Heart right ventricle (tissue), 16 donors: ENCODE measurements at regions not wholly inside any gene's neighbourhood (a gene's known extent, or its start where the extent isn't known, plus 50 kb on each side); places are given as distances from the start of the nearest gene placed in this dataset.

Experiments
- ATAC-seq, 8 donors: fragments of 200-7000 bp; cut with Tn5 transposase; one replicate each; pipeline ENCODE4 v1.9.1; 2020; ENCODE audit warnings: mild to moderate bottlenecking in 8 of 8, moderate library complexity in 8 of 8, moderate number of reproducible peaks in 1 of 8
- DNase-seq, 2 donors: peaks; one replicate each; pipeline ENCODE4 v3.0.0-alpha.2; 2020
- H3K27ac ChIP-seq, 10 donors: fragments of 200-600 bp; sonication (generic) in 2 of 10; one replicate each; pipeline versions ENCODE4 v1.5.0 to v1.8.0; 2020 to 2022; ENCODE audit warnings: mild to moderate bottlenecking in 3 of 10
- H3K27me3 ChIP-seq, 7 donors: fragments of 200-600 bp; one replicate each; pipeline ENCODE4 v1.8.0; 2021 to 2022; ENCODE audit warnings: mild to moderate bottlenecking in 2 of 7
- H3K36me3 ChIP-seq, 9 donors: fragments of 200-600 bp; sonication (generic) in 1 of 9; one replicate each; pipeline versions ENCODE4 v1.5.0 to v1.8.0; 2020 to 2022; ENCODE audit warnings: mild to moderate bottlenecking in 2 of 9
- H3K4me1 ChIP-seq, 9 donors: fragments of 200-600 bp; sonication (generic) in 1 of 9; one replicate each; pipeline versions ENCODE4 v1.5.0 to v1.8.0; 2020 to 2022; ENCODE audit warnings: mild to moderate bottlenecking in 4 of 9
- H3K4me3 ChIP-seq, 10 donors: fragments of 200-600 bp; sonication (generic) in 2 of 10; one replicate each; pipeline versions ENCODE4 v1.5.0 to v1.8.0; 2020 to 2022; ENCODE audit warnings: mild to moderate bottlenecking in 7 of 10, moderate library complexity in 2 of 10
- H3K9me3 ChIP-seq, 11 donors: fragments of 200-600 bp in 10 of 11; sonication (generic) in 2 of 11; one replicate each; pipeline versions ENCODE4 v1.5.0 to v1.8.0; 2013 to 2022; ENCODE audit warnings: mild to moderate bottlenecking in 2 of 11, control low read depth in 1 of 11, moderate library complexity in 1 of 11
- WGBS, 2 donors: extraction: QIAGEN DNeasy Blood & Tissue Kit; methylation state at CpG; one replicate each; pipeline ENCODE4 v1.1.7; 2013; ENCODE audit warnings: inconsistent platforms in 1 of 2; 5-methylcytosine and 5-hydroxymethylcytosine counted together
- intact Hi-C, 10 donors: fragments of 100-400 bp; cut with DNase I; formaldehyde crosslinking; loops; one replicate each; pipeline versions ENCODE4 v1.11.1 to v1.14.2; 2022
- TF ChIP-seq, protein P1 (sequence below), 9 donors: fragments of 200-600 bp; sonication (generic) in 2 of 9; IDR thresholded peaks; one replicate each; pipeline versions ENCODE4 v1.5.0 to v1.8.0; 2021 to 2022; ENCODE audit warnings: antibody characterized with exemption in 9 of 9, mild to moderate bottlenecking in 5 of 9, moderate library complexity in 1 of 9
- donor health status: Arrhythmogenic right ventricular cardiomyopathy.
- donor health status: ischemic (EF 13 %, LVEDD 7.1; RV severe dilation, severe dysfunction).
- donor health status: healthy with polysubstance abuse.
- donor health status: DM: no; HTN: yes; CAD: no.
- donor health status: DM: no; HTN: no; CAD: no.
- donor health status: ischemic (EF 25% LVEDD 6.9; RV normal size, moderate dysfunction).
- donor health status: ischemic (EF 25% LVEDD 5.7; RV mildly dilated, moderate dysfunction).
- donor health status: healthy.
- donor health status: DM: yes; HTN: yes; CAD: no.
- donor health status: Ischemic cardiomyopathy.
- donor health status: ischemic (EF 35%, LVEDD 5.7; RV mildly dilated, moderate dysfunction).
- donor health status: nonischemic (EF 11% LVEDD 7.7; RV severe dilation, severe dysfunction).
- donor health status: DM: yes; HTN: yes; CAD: no.
- donor health status: PGD.
- donor health status: ischemic (EF 29% LVEDD 5.4; RV normal size, mild dysfunction).
- donor health status: nonischemic (EF 23%, LVEDD 6.1; RV moderate dilation, normal function).

DNA sequence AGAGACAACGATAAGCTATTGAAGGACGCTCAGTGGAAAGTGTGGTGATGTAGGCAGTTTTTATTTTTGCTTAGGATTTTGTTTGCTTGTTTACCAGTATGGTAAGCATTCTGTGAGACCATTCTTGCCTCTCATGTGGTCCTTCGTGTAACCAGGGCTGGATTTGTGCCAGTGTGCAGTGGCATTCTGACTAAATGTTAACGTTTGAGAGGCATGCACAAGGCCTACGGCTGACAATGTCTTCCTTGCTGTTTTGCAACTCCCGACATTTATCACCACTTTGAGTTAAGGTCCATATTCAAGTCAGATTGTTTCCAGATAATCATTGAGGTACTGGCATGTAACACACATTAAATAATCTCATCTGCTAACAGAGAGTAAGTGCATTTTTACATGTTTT is 102.3 kb upstream of the BCAT1 start:
- intact Hi-C loops: no loop called here
- H3K27me3 ChIP-seq: no peaks in the 10 kb centered on the region
- peak overlapping the region in 2 of 10 donors; percentile 60 to 95 for H3K27ac ChIP-seq
- peaks cover 0 to 23% (median 8%) of the 10 kb centered on the region in 11 donors for H3K9me3 ChIP-seq
- peak overlapping the region in 1 of 10 donors; percentile 64 for H3K4me3 ChIP-seq
- TF ChIP-seq, protein P1, sequence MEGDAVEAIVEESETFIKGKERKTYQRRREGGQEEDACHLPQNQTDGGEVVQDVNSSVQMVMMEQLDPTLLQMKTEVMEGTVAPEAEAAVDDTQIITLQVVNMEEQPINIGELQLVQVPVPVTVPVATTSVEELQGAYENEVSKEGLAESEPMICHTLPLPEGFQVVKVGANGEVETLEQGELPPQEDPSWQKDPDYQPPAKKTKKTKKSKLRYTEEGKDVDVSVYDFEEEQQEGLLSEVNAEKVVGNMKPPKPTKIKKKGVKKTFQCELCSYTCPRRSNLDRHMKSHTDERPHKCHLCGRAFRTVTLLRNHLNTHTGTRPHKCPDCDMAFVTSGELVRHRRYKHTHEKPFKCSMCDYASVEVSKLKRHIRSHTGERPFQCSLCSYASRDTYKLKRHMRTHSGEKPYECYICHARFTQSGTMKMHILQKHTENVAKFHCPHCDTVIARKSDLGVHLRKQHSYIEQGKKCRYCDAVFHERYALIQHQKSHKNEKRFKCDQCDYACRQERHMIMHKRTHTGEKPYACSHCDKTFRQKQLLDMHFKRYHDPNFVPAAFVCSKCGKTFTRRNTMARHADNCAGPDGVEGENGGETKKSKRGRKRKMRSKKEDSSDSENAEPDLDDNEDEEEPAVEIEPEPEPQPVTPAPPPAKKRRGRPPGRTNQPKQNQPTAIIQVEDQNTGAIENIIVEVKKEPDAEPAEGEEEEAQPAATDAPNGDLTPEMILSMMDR (IDR thresholded peaks at IDR 0.05): no peak
- ATAC-seq (no peak), DNase-seq (no peak)
- 68 to 70% methylated on average over 6 of the region's 6 CpGs for WGBS, 2 donors
- H3K36me3 ChIP-seq: no peaks in the 10 kb centered on the region
- peaks cover 0 to 40% (median 0%) of the 10 kb centered on the region in 9 donors for H3K4me1 ChIP-seq

DNA sequence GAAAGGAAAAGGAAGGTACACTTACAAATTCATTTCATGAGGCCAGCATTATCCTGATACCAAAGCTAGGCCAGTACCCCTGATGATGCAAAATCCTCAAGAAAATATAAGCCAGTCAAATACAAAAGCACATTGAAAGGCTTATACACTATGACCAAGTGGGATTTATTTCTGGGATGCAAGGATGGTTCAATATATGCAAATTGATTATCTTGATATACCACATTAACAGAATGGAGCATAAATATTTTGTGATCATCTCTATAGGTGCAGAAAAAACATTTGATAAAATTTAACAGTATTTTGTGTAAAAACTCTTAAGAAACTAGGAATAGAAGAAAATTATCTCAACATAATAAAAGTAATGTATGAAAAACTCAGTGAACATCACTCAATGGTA is 97.0 kb upstream of the BCAT1 start:
- ATAC-seq: no peak
- H3K4me3 ChIP-seq: no peak overlapping the region
- H3K4me1 ChIP-seq: peaks cover 0 to 8% (median 0%) of the 10 kb centered on the region in 9 donors
- H3K36me3 ChIP-seq: no peaks in the 10 kb centered on the region
- H3K9me3 ChIP-seq: peaks cover 0 to 37% (median 12%) of the 10 kb centered on the region in 11 donors
- TF ChIP-seq, protein P1 (IDR thresholded peaks at IDR 0.05): no peak
- DNase-seq: no peak
- intact Hi-C loops: no loop called here
- no peak overlapping the region for H3K27ac ChIP-seq
- H3K27me3 ChIP-seq: no peaks in the 10 kb centered on the region

- Histone ChIP-seq H3K4me1 (peaks cover 0 to 14% (median 0%) of the 10 kb centered on the region in 9 donors), H3K9me3 (peaks cover 0 to 14% (median 6%) of the 10 kb centered on the region in 11 donors), H3K27ac (peak overlapping the region in 6 of 10 donors; percentile 3 to 69 (median 65)), H3K27me3 (no peaks in the 10 kb centered on the region), H3K36me3 (no peaks in the 10 kb centered on the region), H3K4me3 (no peak overlapping the region)
- ATAC-seq: peak in 2 of 8 donors; percentile 26 to 30
- DNase-seq: peak in 1 of 2 donors; percentile 11
- WGBS, 2 donors: 67 to 71% methylated on average over 9 of the region's 9 CpGs
- intact Hi-C loops: no loop called here
- TF ChIP-seq, protein P1 (IDR thresholded peaks at IDR 0.05): no peak
Observed at GRCh38 chr12:25041006-25041741, 92.3 kb upstream of the BCAT1 start.

GRCh38 chr12:25040593-25040992 is 91.7 kb upstream of the BCAT1 start:
- peaks cover 0 to 2% (median 0%) of the 10 kb centered on the region in 7 donors for H3K27me3 ChIP-seq
- H3K27ac ChIP-seq: peak overlapping the region in 5 of 10 donors; percentile 46 to 69 (median 67)
- intact Hi-C loops: no loop called here
- H3K4me3 ChIP-seq: no peak overlapping the region
- no peak for DNase-seq
- ATAC-seq: peak in 4 of 8 donors; percentile 48 to 76 (median 56)
- H3K4me1 ChIP-seq: peaks cover 0 to 14% (median 0%) of the 10 kb centered on the region in 9 donors
- TF ChIP-seq, protein P1 (IDR thresholded peaks at IDR 0.05): no peak
- H3K9me3 ChIP-seq: peaks cover 0 to 9% (median 1%) of the 10 kb centered on the region in 11 donors
- WGBS, 2 donors: 52 to 54% methylated on average over 4 of the region's 4 CpGs
- no peaks in the 10 kb centered on the region for H3K36me3 ChIP-seq
